CD4-positive, alpha-beta memory T cell (primary cell): ENCODE measurements at regions not wholly inside any gene's neighbourhood (a gene's known extent, or its start where the extent isn't known, plus 50 kb on each side); places are given as distances from the start of the nearest gene placed in this dataset.

ENCODE experiments used
- CTCF ChIA-PET: fragments of 350-600 bp; sonication (Branson Sonifier 250); formaldehyde crosslinking; loops from one replicate; lab custom pipeline; 2021; ENCODE audit warnings: inconsistent platforms; ENCODE audit not compliant: partially characterized antibody; lab: Charles Lee
- POLR2A ChIA-PET: fragments of 350-600 bp; sonication (Branson Sonifier 250); formaldehyde crosslinking; loops from one replicate; lab custom pipeline; 2021; ENCODE audit not compliant: partially characterized antibody; lab: Charles Lee
- DNase-seq, 5 donors: peaks; one replicate each; pipeline versions ENCODE4 v3.0.0 to v3.0.0-alpha.2; 2020 to 2022; ENCODE audit warnings: mixed read lengths in 1 of 5
- H3K27ac ChIP-seq: one replicate; pipeline ENCODE4 v1.7.0; 2013; ENCODE audit warnings: low read depth, low read length
- H3K27me3 ChIP-seq: 2 replicates; pipeline ENCODE4 v1.7.0; 2013; ENCODE audit warnings: mild to moderate bottlenecking, low read length, moderate library complexity; ENCODE audit not compliant: insufficient read depth
- H3K36me3 ChIP-seq: 2 replicates; pipeline ENCODE4 v1.7.0; 2013; ENCODE audit warnings: mild to moderate bottlenecking, low read length, moderate library complexity; ENCODE audit not compliant: insufficient read depth
- H3K4me1 ChIP-seq: 2 replicates; pipeline ENCODE4 v1.7.0; 2013; ENCODE audit warnings: mild to moderate bottlenecking, low read length, moderate library complexity; ENCODE audit not compliant: insufficient read depth
- H3K4me3 ChIP-seq, 2 donors: one replicate each; pipeline ENCODE4 v1.7.0; 2013; ENCODE audit warnings: low read length in 2 of 2, mild to moderate bottlenecking in 1 of 2
- H3K9me3 ChIP-seq, 2 donors: one replicate each; pipeline ENCODE4 v1.7.0; 2013; ENCODE audit warnings: low read length in 2 of 2, control low read depth in 1 of 2; ENCODE audit not compliant: control insufficient read depth in 1 of 2
- H3K27ac Mint-ChIP-seq, 7 donors: one replicate each; pipeline ENCODE4 v1.8.0; 2020 to 2021; ENCODE audit warnings: mixed read lengths in 7 of 7, mild to moderate bottlenecking in 6 of 7, inconsistent platforms in 3 of 7, moderate library complexity in 3 of 7
- H3K27me3 Mint-ChIP-seq, 2 donors: one replicate each; pipeline ENCODE4 v1.8.0; 2020 to 2021; ENCODE audit warnings: mixed read lengths in 2 of 2
- H3K36me3 Mint-ChIP-seq, 2 donors: one replicate each; pipeline ENCODE4 v1.8.0; 2020 to 2021; ENCODE audit warnings: mixed read lengths in 2 of 2, inconsistent platforms in 1 of 2, mild to moderate bottlenecking in 1 of 2
- H3K4me1 Mint-ChIP-seq, 4 donors: one replicate each; pipeline ENCODE4 v1.8.0; 2020 to 2021; ENCODE audit warnings: mixed read lengths in 4 of 4, mild to moderate bottlenecking in 1 of 4
- H3K4me3 Mint-ChIP-seq, 8 donors: one replicate each; pipeline ENCODE4 v1.8.0; 2020 to 2021; ENCODE audit warnings: mixed read lengths in 8 of 8, mild to moderate bottlenecking in 7 of 8, moderate library complexity in 6 of 8, inconsistent platforms in 3 of 8
- H3K9me3 Mint-ChIP-seq, 8 donors: one replicate each; pipeline ENCODE4 v1.8.0; 2020 to 2021; ENCODE audit warnings: mixed read lengths in 8 of 8, mild to moderate bottlenecking in 5 of 8, inconsistent platforms in 3 of 8, moderate library complexity in 1 of 8
- intact Hi-C: fragments of 100-400 bp; cut with micrococcal nuclease; formaldehyde crosslinking; loops from one replicate; pipeline ENCODE4 v1.15.1; 2023

- Histone ChIP-seq H3K27ac (no peak overlapping the region), H3K4me1 (no peaks in the 10 kb centered on the region), H3K27me3 (no peaks in the 10 kb centered on the region), H3K9me3 (no peaks in the 10 kb centered on the region), H3K36me3 (no peaks in the 10 kb centered on the region), H3K4me3 (no peak overlapping the region)
- peaks cover 0 to 7% (median 3%) of the 10 kb centered on the region in 4 donors for H3K4me1 Mint-ChIP-seq
- H3K27ac Mint-ChIP-seq = no peak overlapping the region
- intact Hi-C loops = no loop called here
- H3K36me3 Mint-ChIP-seq = no peaks in the 10 kb centered on the region
- no peak for DNase-seq
- no peak overlapping the region for H3K4me3 Mint-ChIP-seq
- ChIA-PET POLR2A (no interaction called here), CTCF (interaction anchor here (0.6 kb wide), 1 partner anchor 13 kb away, joined by 4 read pairs; no protein-coding TSS in a partner anchor)
- H3K27me3 Mint-ChIP-seq = peaks cover 5 to 10% of the 10 kb centered on the region in 2 donors
- no peaks in the 10 kb centered on the region for H3K9me3 Mint-ChIP-seq
Measured at GRCh38 chr10:120749856-120750566, 101.2 kb upstream of the WDR11 start.

- POLR2A ChIA-PET = no interaction called here
- no peak overlapping the region for H3K4me3 ChIP-seq
- H3K27ac Mint-ChIP-seq = no peak overlapping the region
- no peaks in the 10 kb centered on the region for H3K36me3 ChIP-seq
- no peak for DNase-seq
- no peaks in the 10 kb centered on the region for H3K4me1 ChIP-seq
- CTCF ChIA-PET = no interaction called here
- no peaks in the 10 kb centered on the region for H3K27me3 ChIP-seq
- no peak overlapping the region for H3K27ac ChIP-seq
- H3K27me3 Mint-ChIP-seq = peaks cover 9 to 12% of the 10 kb centered on the region in 2 donors
- no peaks in the 10 kb centered on the region for H3K4me1 Mint-ChIP-seq
- peaks cover 0 to 5% (median 0%) of the 10 kb centered on the region in 8 donors for H3K9me3 Mint-ChIP-seq
- H3K36me3 Mint-ChIP-seq = no peaks in the 10 kb centered on the region
- no peak overlapping the region for H3K4me3 Mint-ChIP-seq
- H3K9me3 ChIP-seq = no peaks in the 10 kb centered on the region
- intact Hi-C loops = no loop called here
Measured at GRCh38 chr10:120755771-120756170, 95.4 kb upstream of the WDR11 start.

- no peaks in the 10 kb centered on the region for H3K36me3 Mint-ChIP-seq
- Histone ChIP-seq H3K27me3 (no peaks in the 10 kb centered on the region), H3K4me3 (no peak overlapping the region), H3K27ac (no peak overlapping the region), H3K36me3 (no peaks in the 10 kb centered on the region), H3K4me1 (no peaks in the 10 kb centered on the region), H3K9me3 (no peaks in the 10 kb centered on the region)
- H3K9me3 Mint-ChIP-seq = peaks cover 0 to 5% (median 0%) of the 10 kb centered on the region in 8 donors
- intact Hi-C loops = no loop called here
- no peak overlapping the region for H3K4me3 Mint-ChIP-seq
- no peak overlapping the region for H3K27ac Mint-ChIP-seq
- ChIA-PET POLR2A (no interaction called here), CTCF (no interaction called here)
- DNase-seq = no peak
- H3K27me3 Mint-ChIP-seq = peaks cover 3 to 5% of the 10 kb centered on the region in 2 donors
- H3K4me1 Mint-ChIP-seq = no peaks in the 10 kb centered on the region
Measured at GRCh38 chr10:120760253-120760652, 90.9 kb upstream of the WDR11 start.

- no peaks in the 10 kb centered on the region for H3K4me1 Mint-ChIP-seq
- H3K27me3 ChIP-seq = no peaks in the 10 kb centered on the region
- ChIA-PET CTCF (no interaction called here), POLR2A (no interaction called here)
- H3K27ac ChIP-seq = no peak overlapping the region
- no peaks in the 10 kb centered on the region for H3K36me3 ChIP-seq
- H3K36me3 Mint-ChIP-seq = no peaks in the 10 kb centered on the region
- no peaks in the 10 kb centered on the region for H3K4me1 ChIP-seq
- no peaks in the 10 kb centered on the region for H3K9me3 ChIP-seq
- no peak for DNase-seq
- H3K9me3 Mint-ChIP-seq = peaks cover 0 to 3% (median 0%) of the 10 kb centered on the region in 8 donors
- H3K27ac Mint-ChIP-seq = no peak overlapping the region
- intact Hi-C loops = no loop called here
- H3K27me3 Mint-ChIP-seq = peaks cover 2 to 3% of the 10 kb centered on the region in 2 donors
- no peak overlapping the region for H3K4me3 ChIP-seq
- H3K4me3 Mint-ChIP-seq = no peak overlapping the region
Measured at GRCh38 chr10:120761951-120762350, 89.2 kb upstream of the WDR11 start.

GRCh38 chr10:120765226-120765803 lies 85.8 kb upstream of the WDR11 start:
- H3K27ac Mint-ChIP-seq = no peak overlapping the region
- ChIA-PET CTCF (no interaction called here), POLR2A (no interaction called here)
- no peaks in the 10 kb centered on the region for H3K36me3 ChIP-seq
- H3K4me3 ChIP-seq = no peak overlapping the region
- H3K27ac ChIP-seq = no peak overlapping the region
- no peak overlapping the region for H3K4me3 Mint-ChIP-seq
- H3K9me3 ChIP-seq = no peaks in the 10 kb centered on the region
- H3K9me3 Mint-ChIP-seq = peaks cover 0 to 3% (median 0%) of the 10 kb centered on the region in 8 donors
- no peak for DNase-seq
- intact Hi-C loops = no loop called here
- no peaks in the 10 kb centered on the region for H3K4me1 ChIP-seq
- H3K4me1 Mint-ChIP-seq = no peaks in the 10 kb centered on the region
- no peaks in the 10 kb centered on the region for H3K27me3 ChIP-seq
- H3K36me3 Mint-ChIP-seq = no peaks in the 10 kb centered on the region
- H3K27me3 Mint-ChIP-seq = peaks cover 0 to 1% of the 10 kb centered on the region in 2 donors

GRCh38 chr10:120768227-120768626 lies 82.9 kb upstream of the WDR11 start:
- intact Hi-C loops = no loop called here
- Histone ChIP-seq H3K9me3 (no peaks in the 10 kb centered on the region), H3K27ac (no peak overlapping the region), H3K27me3 (no peaks in the 10 kb centered on the region), H3K36me3 (no peaks in the 10 kb centered on the region), H3K4me1 (no peaks in the 10 kb centered on the region), H3K4me3 (no peak overlapping the region)
- ChIA-PET POLR2A (interaction anchor here (0.6 kb wide), 1 partner anchor 41 kb away, joined by 3 read pairs; no protein-coding TSS in a partner anchor), CTCF (no interaction called here)
- Mint-ChIP-seq H3K9me3 (no peaks in the 10 kb centered on the region), H3K36me3 (no peaks in the 10 kb centered on the region), H3K4me1 (no peaks in the 10 kb centered on the region), H3K27me3 (peaks cover 0 to 10% of the 10 kb centered on the region in 2 donors), H3K4me3 (no peak overlapping the region), H3K27ac (no peak overlapping the region)
- no peak for DNase-seq

- intact Hi-C loops = no loop called here
- Histone ChIP-seq H3K4me3 (no peak overlapping the region), H3K27ac (no peak overlapping the region), H3K4me1 (no peaks in the 10 kb centered on the region), H3K36me3 (no peaks in the 10 kb centered on the region), H3K27me3 (no peaks in the 10 kb centered on the region), H3K9me3 (no peaks in the 10 kb centered on the region)
- Mint-ChIP-seq H3K4me1 (no peaks in the 10 kb centered on the region), H3K36me3 (no peaks in the 10 kb centered on the region), H3K9me3 (no peaks in the 10 kb centered on the region), H3K27me3 (peaks cover 3 to 10% of the 10 kb centered on the region in 2 donors), H3K4me3 (no peak overlapping the region), H3K27ac (no peak overlapping the region)
- DNase-seq = no peak
- POLR2A ChIA-PET = no interaction called here
- CTCF ChIA-PET = no interaction called here
Measured at GRCh38 chr10:120770496-120770895, 80.7 kb upstream of the WDR11 start.
